ENCODE measurements at regions not wholly inside any gene's neighbourhood (a gene's known extent, or its start where the extent isn't known, plus 50 kb on each side); places are given as distances from the start of the nearest gene placed in this dataset.

- no peaks in the 10 kb centered on the region for H3K4me1 ChIP-seq (ENCODE audit: control insufficient read depth in 1 of 2, insufficient read depth in 2 of 2, low read length in 2 of 2)
- H3K27me3 ChIP-seq (ENCODE audit: control insufficient read depth in 1 of 2, insufficient read depth in 2 of 2, low read length in 2 of 2), result no peaks in the 10 kb centered on the region
- peaks cover 45 to 47% of the 10 kb centered on the region in 2 donors for H3K9me3 ChIP-seq (ENCODE audit: control insufficient read depth in 1 of 2, low read length in 2 of 2)
- H3K27ac ChIP-seq (ENCODE audit: low read depth, low read length), result no peak overlapping the region
- no peaks in the 10 kb centered on the region for H3K36me3 ChIP-seq (ENCODE audit: control insufficient read depth in 1 of 2, insufficient read depth in 2 of 2, low read length in 2 of 2)
- H3K9ac ChIP-seq (ENCODE audit: low read depth in 1 of 2, low read length in 2 of 2), result no peak overlapping the region
- H3K4me3 ChIP-seq (ENCODE audit: low read depth in 1 of 2, low read length in 2 of 2), result no peak overlapping the region
Measured at GRCh38 chr16:35449663-35450062, 1990.3 kb downstream of the TP53TG3F start.

DNA sequence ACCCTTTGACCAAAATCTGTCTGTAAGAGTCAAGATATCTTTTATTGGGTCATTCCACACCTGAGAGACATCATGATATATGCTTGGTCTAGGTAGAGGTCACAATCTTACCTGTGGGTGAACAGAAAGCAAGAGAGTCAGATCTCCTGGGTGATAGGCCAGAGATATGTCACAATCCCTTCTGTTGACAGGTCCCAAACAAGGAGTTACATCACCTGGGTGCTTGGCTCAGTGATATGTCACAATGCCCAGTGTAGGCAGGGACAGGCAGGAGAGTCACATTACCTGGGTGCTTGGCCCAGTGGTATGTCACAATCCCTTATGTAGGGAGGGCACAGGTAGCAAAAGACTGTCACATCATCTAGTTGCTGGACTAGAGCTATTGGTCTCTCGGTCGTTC is 1991.2 kb downstream of the TP53TG3F start:
- Histone ChIP-seq H3K4me1 (ENCODE audit: control insufficient read depth in 1 of 2, insufficient read depth in 2 of 2, low read length in 2 of 2) (no peaks in the 10 kb centered on the region), H3K9ac (ENCODE audit: low read depth in 1 of 2, low read length in 2 of 2) (no peak overlapping the region), H3K27me3 (ENCODE audit: control insufficient read depth in 1 of 2, insufficient read depth in 2 of 2, low read length in 2 of 2) (no peaks in the 10 kb centered on the region), H3K36me3 (ENCODE audit: control insufficient read depth in 1 of 2, insufficient read depth in 2 of 2, low read length in 2 of 2) (no peaks in the 10 kb centered on the region), H3K27ac (ENCODE audit: low read depth, low read length) (no peak overlapping the region), H3K9me3 (ENCODE audit: control insufficient read depth in 1 of 2, low read length in 2 of 2) (peaks cover 42 to 49% of the 10 kb centered on the region in 2 donors), H3K4me3 (ENCODE audit: low read depth in 1 of 2, low read length in 2 of 2) (no peak overlapping the region)

DNA sequence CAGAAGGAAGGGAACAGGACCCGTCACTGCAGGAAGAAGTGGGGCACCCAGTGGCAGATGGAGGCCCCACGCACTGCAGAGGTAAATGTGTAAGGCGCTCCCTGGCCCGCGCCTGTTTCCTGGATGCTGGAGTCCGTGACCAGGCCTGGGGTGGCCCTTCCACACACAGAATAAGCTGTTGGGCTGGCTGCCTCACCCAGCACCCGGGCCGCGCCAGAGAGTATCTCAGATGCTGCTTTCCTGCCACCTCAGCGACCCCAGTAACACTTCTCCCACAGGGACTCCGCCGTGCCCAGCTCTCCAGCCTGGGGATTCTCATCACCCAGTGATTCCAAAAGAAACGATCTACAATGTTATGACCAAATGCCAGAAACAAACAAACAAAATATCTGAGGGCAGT is 1993.1 kb downstream of the TP53TG3F start:
- Histone ChIP-seq H3K36me3 (ENCODE audit: control insufficient read depth in 1 of 2, insufficient read depth in 2 of 2, low read length in 2 of 2) (no peaks in the 10 kb centered on the region), H3K4me3 (ENCODE audit: low read depth in 1 of 2, low read length in 2 of 2) (no peak overlapping the region), H3K9me3 (ENCODE audit: control insufficient read depth in 1 of 2, low read length in 2 of 2) (peaks cover 32 to 48% of the 10 kb centered on the region in 2 donors), H3K27ac (ENCODE audit: low read depth, low read length) (no peak overlapping the region), H3K27me3 (ENCODE audit: control insufficient read depth in 1 of 2, insufficient read depth in 2 of 2, low read length in 2 of 2) (no peaks in the 10 kb centered on the region), H3K4me1 (ENCODE audit: control insufficient read depth in 1 of 2, insufficient read depth in 2 of 2, low read length in 2 of 2) (no peaks in the 10 kb centered on the region), H3K9ac (ENCODE audit: low read depth in 1 of 2, low read length in 2 of 2) (no peak overlapping the region)

DNA sequence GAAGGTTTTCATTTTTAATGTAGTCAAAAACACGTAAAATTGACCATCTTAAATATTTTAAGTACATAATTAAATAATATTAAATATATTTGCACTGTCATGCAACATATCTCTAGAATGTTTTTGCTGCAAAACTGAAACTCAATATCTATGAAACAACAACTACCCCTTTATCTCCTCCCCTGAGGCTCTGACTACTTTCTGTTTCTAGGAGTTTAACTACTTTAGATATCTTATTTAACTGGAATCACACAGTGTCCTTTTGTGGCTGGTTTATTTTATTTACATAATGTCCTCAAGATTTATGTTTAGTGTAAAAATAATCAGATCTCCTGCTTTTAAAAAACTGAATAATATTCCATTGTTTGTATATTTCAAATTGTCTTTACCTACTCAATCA is 2003.9 kb downstream of the TP53TG3F start:
- H3K9ac ChIP-seq (ENCODE audit: low read depth in 1 of 2, low read length in 2 of 2), result no peak overlapping the region
- no peaks in the 10 kb centered on the region for H3K36me3 ChIP-seq (ENCODE audit: control insufficient read depth in 1 of 2, insufficient read depth in 2 of 2, low read length in 2 of 2)
- no peaks in the 10 kb centered on the region for H3K27me3 ChIP-seq (ENCODE audit: control insufficient read depth in 1 of 2, insufficient read depth in 2 of 2, low read length in 2 of 2)
- H3K4me1 ChIP-seq (ENCODE audit: control insufficient read depth in 1 of 2, insufficient read depth in 2 of 2, low read length in 2 of 2), result no peaks in the 10 kb centered on the region
- H3K4me3 ChIP-seq (ENCODE audit: low read depth in 1 of 2, low read length in 2 of 2), result no peak overlapping the region
- peaks cover 0 to 15% of the 10 kb centered on the region in 2 donors for H3K9me3 ChIP-seq (ENCODE audit: control insufficient read depth in 1 of 2, low read length in 2 of 2)
- H3K27ac ChIP-seq (ENCODE audit: low read depth, low read length), result no peak overlapping the region

DNA sequence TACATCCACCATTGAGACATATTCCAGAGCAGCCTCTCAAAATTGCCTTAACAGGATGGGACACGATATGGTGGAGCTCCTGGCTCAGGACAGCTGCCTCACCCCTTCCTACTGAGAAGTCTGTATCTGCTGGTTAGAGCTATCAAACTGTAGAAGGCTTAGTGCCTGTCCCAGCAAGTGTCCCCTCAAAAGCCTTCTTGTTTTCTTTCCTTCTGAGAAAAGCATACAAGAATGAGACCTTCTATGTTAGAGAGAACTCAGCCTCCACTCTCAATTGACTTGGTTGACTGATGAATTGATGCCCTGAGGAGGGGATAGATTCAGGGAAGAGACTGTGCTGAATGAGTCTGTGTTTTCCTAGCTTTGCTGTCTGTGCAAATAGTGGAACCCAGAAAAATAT is 2020.9 kb downstream of the TP53TG3F start:
- Histone ChIP-seq H3K36me3 (ENCODE audit: control insufficient read depth in 1 of 2, insufficient read depth in 2 of 2, low read length in 2 of 2) (no peaks in the 10 kb centered on the region), H3K4me1 (ENCODE audit: control insufficient read depth in 1 of 2, insufficient read depth in 2 of 2, low read length in 2 of 2) (no peaks in the 10 kb centered on the region), H3K9ac (ENCODE audit: low read depth in 1 of 2, low read length in 2 of 2) (no peak overlapping the region), H3K9me3 (ENCODE audit: control insufficient read depth in 1 of 2, low read length in 2 of 2) (peaks cover 0 to 7% of the 10 kb centered on the region in 2 donors), H3K27ac (ENCODE audit: low read depth, low read length) (no peak overlapping the region), H3K4me3 (ENCODE audit: low read depth in 1 of 2, low read length in 2 of 2) (no peak overlapping the region), H3K27me3 (ENCODE audit: control insufficient read depth in 1 of 2, insufficient read depth in 2 of 2, low read length in 2 of 2) (no peaks in the 10 kb centered on the region)

DNA sequence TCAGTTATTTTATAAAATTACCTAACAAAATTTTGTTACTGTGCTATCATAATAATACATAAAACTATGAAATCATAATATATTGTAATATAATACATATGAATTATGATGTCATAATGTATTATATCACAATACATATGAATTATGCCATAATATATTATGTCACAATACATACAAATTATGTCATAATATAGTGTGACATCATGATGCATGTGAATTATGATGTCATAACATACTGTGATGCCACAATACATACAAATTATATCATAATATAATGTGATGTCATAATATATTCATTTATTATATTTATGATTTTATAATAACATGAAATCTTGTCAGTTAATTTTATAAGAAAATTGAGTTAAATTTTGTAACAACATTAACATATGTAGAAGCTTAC is 2021.6 kb downstream of the TP53TG3F start:
- H3K27ac ChIP-seq (ENCODE audit: low read depth, low read length), result no peak overlapping the region
- no peaks in the 10 kb centered on the region for H3K4me1 ChIP-seq (ENCODE audit: control insufficient read depth in 1 of 2, insufficient read depth in 2 of 2, low read length in 2 of 2)
- no peak overlapping the region for H3K9ac ChIP-seq (ENCODE audit: low read depth in 1 of 2, low read length in 2 of 2)
- no peak overlapping the region for H3K4me3 ChIP-seq (ENCODE audit: low read depth in 1 of 2, low read length in 2 of 2)
- peaks cover 0 to 7% of the 10 kb centered on the region in 2 donors for H3K9me3 ChIP-seq (ENCODE audit: control insufficient read depth in 1 of 2, low read length in 2 of 2)
- no peaks in the 10 kb centered on the region for H3K27me3 ChIP-seq (ENCODE audit: control insufficient read depth in 1 of 2, insufficient read depth in 2 of 2, low read length in 2 of 2)
- H3K36me3 ChIP-seq (ENCODE audit: control insufficient read depth in 1 of 2, insufficient read depth in 2 of 2, low read length in 2 of 2), result no peaks in the 10 kb centered on the region

DNA sequence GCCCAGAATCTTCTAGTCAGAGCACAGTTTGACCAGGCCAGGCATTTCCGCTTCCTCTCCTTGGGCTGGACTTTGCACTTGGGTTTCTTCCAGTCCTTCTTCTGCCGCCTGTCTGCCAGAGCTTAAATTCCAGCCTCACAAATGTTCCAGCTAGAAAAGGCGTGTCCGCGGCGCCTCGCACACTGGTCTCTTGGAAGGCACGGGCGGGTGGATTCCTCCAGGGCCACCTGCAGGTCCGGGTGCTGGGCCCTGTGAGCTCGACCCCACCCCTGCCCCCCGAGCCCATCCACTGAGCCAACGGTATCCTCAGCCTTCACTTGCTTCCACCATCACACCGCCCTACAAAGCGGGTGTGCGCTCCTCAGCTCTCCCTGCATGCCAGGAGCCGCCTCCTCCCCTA is 2026.5 kb downstream of the TP53TG3F start:
- Histone ChIP-seq H3K9ac (ENCODE audit: low read depth in 1 of 2, low read length in 2 of 2) (no peak overlapping the region), H3K36me3 (ENCODE audit: control insufficient read depth in 1 of 2, insufficient read depth in 2 of 2, low read length in 2 of 2) (no peaks in the 10 kb centered on the region), H3K4me1 (ENCODE audit: control insufficient read depth in 1 of 2, insufficient read depth in 2 of 2, low read length in 2 of 2) (no peaks in the 10 kb centered on the region), H3K9me3 (ENCODE audit: control insufficient read depth in 1 of 2, low read length in 2 of 2) (peaks cover 0 to 2% of the 10 kb centered on the region in 2 donors), H3K27me3 (ENCODE audit: control insufficient read depth in 1 of 2, insufficient read depth in 2 of 2, low read length in 2 of 2) (no peaks in the 10 kb centered on the region), H3K27ac (ENCODE audit: low read depth, low read length) (no peak overlapping the region), H3K4me3 (ENCODE audit: low read depth in 1 of 2, low read length in 2 of 2) (no peak overlapping the region)

- Histone ChIP-seq H3K9me3 (ENCODE audit: control insufficient read depth in 1 of 2, low read length in 2 of 2) (peaks cover 6 to 8% of the 10 kb centered on the region in 2 donors), H3K4me1 (ENCODE audit: control insufficient read depth in 1 of 2, insufficient read depth in 2 of 2, low read length in 2 of 2) (no peaks in the 10 kb centered on the region), H3K27me3 (ENCODE audit: control insufficient read depth in 1 of 2, insufficient read depth in 2 of 2, low read length in 2 of 2) (no peaks in the 10 kb centered on the region), H3K4me3 (ENCODE audit: low read depth in 1 of 2, low read length in 2 of 2) (no peak overlapping the region), H3K9ac (ENCODE audit: low read depth in 1 of 2, low read length in 2 of 2) (no peak overlapping the region), H3K27ac (ENCODE audit: low read depth, low read length) (no peak overlapping the region), H3K36me3 (ENCODE audit: control insufficient read depth in 1 of 2, insufficient read depth in 2 of 2, low read length in 2 of 2) (no peaks in the 10 kb centered on the region)
Measured at GRCh38 chr16:35492225-35492624, 2032.8 kb downstream of the TP53TG3F start.

DNA sequence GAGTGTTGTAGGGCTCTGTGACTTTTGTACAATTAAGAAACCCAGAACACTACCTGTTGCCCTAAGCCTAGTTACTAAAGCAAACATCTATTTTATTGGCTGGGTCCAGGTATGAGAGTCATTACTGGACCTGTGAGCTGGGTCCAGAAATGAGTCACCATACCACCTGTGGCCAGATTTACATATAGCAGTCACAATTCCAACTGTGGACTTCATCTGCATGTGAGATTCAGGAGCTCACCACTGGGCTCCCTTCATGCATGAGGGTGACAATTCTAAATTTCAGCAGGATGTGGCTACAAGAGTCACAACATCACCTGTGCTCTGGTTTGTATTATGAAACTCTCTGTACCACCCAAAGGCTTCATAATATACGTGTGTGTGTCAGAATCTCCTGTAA is 2038.0 kb downstream of the TP53TG3F start:
- Histone ChIP-seq H3K27ac (ENCODE audit: low read depth, low read length) (no peak overlapping the region), H3K4me1 (ENCODE audit: control insufficient read depth in 1 of 2, insufficient read depth in 2 of 2, low read length in 2 of 2) (no peaks in the 10 kb centered on the region), H3K9me3 (ENCODE audit: control insufficient read depth in 1 of 2, low read length in 2 of 2) (peaks cover 22 to 24% of the 10 kb centered on the region in 2 donors), H3K27me3 (ENCODE audit: control insufficient read depth in 1 of 2, insufficient read depth in 2 of 2, low read length in 2 of 2) (no peaks in the 10 kb centered on the region), H3K4me3 (ENCODE audit: low read depth in 1 of 2, low read length in 2 of 2) (no peak overlapping the region), H3K9ac (ENCODE audit: low read depth in 1 of 2, low read length in 2 of 2) (no peak overlapping the region), H3K36me3 (ENCODE audit: control insufficient read depth in 1 of 2, insufficient read depth in 2 of 2, low read length in 2 of 2) (no peaks in the 10 kb centered on the region)

DNA sequence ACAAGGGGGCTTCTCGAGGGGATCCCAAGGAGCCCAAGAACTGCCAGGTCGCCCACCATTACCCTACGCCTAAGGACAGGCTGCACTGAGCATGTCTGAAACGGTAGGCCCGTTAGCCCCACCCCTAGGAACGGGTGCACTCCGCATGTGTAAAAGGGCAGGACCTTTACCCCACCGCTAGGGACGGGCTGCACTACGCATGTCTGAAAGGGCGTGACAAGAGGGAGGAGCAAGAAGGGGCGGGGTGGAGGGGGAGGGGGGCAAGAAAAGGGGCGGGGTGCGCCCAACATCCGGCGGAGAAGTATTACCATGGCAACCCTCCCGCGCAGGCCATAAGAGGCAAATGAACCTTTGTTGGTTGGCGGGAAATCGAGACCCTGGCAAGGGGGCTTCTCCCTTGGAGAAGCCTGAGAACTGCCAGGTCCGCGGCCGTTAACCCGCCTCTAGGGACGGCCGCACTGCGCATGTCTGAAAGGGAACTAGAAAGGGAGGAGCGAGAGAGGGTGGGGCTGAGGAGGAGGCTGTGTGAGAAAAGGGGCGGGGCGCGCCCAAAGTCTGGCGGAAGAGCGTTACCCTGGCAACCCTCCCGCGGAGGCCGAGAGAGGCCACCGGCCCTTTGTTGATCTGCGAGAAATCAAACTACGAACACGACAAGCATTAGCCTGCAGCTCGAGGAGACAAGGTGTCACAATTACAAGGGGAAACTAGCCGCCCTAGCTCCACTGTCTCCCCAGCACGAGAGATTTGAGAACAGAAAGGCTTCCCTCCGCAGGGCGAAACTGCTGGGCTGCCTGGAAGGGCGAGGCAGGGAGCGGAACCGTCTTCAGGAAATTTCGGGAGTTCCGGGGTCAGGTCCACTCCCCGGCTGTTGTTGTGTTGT is 2046.8 kb downstream of the TP53TG3F start:
- Histone ChIP-seq H3K36me3 (ENCODE audit: control insufficient read depth in 1 of 2, insufficient read depth in 2 of 2, low read length in 2 of 2) (no peaks in the 10 kb centered on the region), H3K27ac (ENCODE audit: low read depth, low read length) (no peak overlapping the region), H3K9ac (ENCODE audit: low read depth in 1 of 2, low read length in 2 of 2) (no peak overlapping the region), H3K4me3 (ENCODE audit: low read depth in 1 of 2, low read length in 2 of 2) (no peak overlapping the region), H3K9me3 (ENCODE audit: control insufficient read depth in 1 of 2, low read length in 2 of 2) (peaks cover 5 to 28% of the 10 kb centered on the region in 2 donors), H3K27me3 (ENCODE audit: control insufficient read depth in 1 of 2, insufficient read depth in 2 of 2, low read length in 2 of 2) (no peaks in the 10 kb centered on the region), H3K4me1 (ENCODE audit: control insufficient read depth in 1 of 2, insufficient read depth in 2 of 2, low read length in 2 of 2) (no peaks in the 10 kb centered on the region)
